ENCODE measurements at regions not wholly inside any gene's neighbourhood (a gene's known extent, or its start where the extent isn't known, plus 50 kb on each side); places are given as distances from the start of the nearest gene placed in this dataset.

GRCh38 chr12:69189378-69189978, 49.9 kb upstream of the CPSF6 start:
- H3K14ac ChIP-seq (ENCODE audit: low read length): no peak overlapping the region
- H2AK5ac ChIP-seq (ENCODE audit: low read length): no peak overlapping the region
- H2AFZ ChIP-seq (ENCODE audit: insufficient read depth, low read length, poor library complexity): no peak overlapping the region
- no peaks in the 10 kb centered on the region for H3K79me1 ChIP-seq (ENCODE audit: low read length)
- H3K27me3 ChIP-seq (ENCODE audit: insufficient read depth, low read length): no peaks in the 10 kb centered on the region
- no peaks in the 10 kb centered on the region for H3K36me3 ChIP-seq (ENCODE audit: control insufficient read depth in 1 of 2, insufficient read depth in 2 of 2, low read length in 2 of 2)
- H2BK120ac ChIP-seq (ENCODE audit: insufficient read depth, low read length, poor library complexity): no peak overlapping the region
- WGBS (ENCODE audit: extremely low coverage, insufficient coverage, insufficient read length): no CpG with 5 or more reads among the region's 4 CpGs
- no peak overlapping the region for H2BK12ac ChIP-seq (ENCODE audit: low read length)
- H3K4ac ChIP-seq (ENCODE audit: low read depth, low read length): no peak overlapping the region
- no peaks in the 10 kb centered on the region for H3K79me2 ChIP-seq (ENCODE audit: control insufficient read depth, insufficient read depth, low read length, poor library complexity)
- no peak overlapping the region for H3K4me2 ChIP-seq (ENCODE audit: low read length)
- no peak overlapping the region for H3K4me3 ChIP-seq (ENCODE audit: low read depth, low read length)
- no peak overlapping the region for H3K18ac ChIP-seq (ENCODE audit: low read length)
- H3K23ac ChIP-seq (ENCODE audit: low read length): no peak overlapping the region
- H2BK5ac ChIP-seq (ENCODE audit: low read depth, low read length, poor library complexity): no peak overlapping the region
- H3K27ac ChIP-seq (ENCODE audit: low read depth, low read length): no peak overlapping the region
- no peaks in the 10 kb centered on the region for H3K4me1 ChIP-seq (ENCODE audit: control insufficient read depth in 1 of 2, insufficient read depth in 2 of 2, low read length in 2 of 2)
- H4K12ac ChIP-seq (ENCODE audit: low read depth, low read length): no peak overlapping the region
- H4K91ac ChIP-seq (ENCODE audit: low read depth, low read length): no peak overlapping the region
- no peak overlapping the region for H4K8ac ChIP-seq (ENCODE audit: low read depth, low read length)
- no peak for DNase-seq
- H3K9me3 ChIP-seq (ENCODE audit: insufficient read depth, low read depth, low read length): peaks cover 4% of the 10 kb centered on the region
- H3K9ac ChIP-seq (ENCODE audit: low read length): no peak overlapping the region

All from trophoblast cell (in vitro differentiated cells and primary cell).